OCI-LY3 (cell line): ENCODE measurements at regions not wholly inside any gene's neighbourhood (a gene's known extent, or its start where the extent isn't known, plus 50 kb on each side); places are given as distances from the start of the nearest gene placed in this dataset.

ENCODE experiments used
- H2AFZ ChIP-seq: fragments of 200-600, 300-600 bp; shearing (Covaris generic); 2 replicates; pipeline ENCODE4 v1.6.0; 2014; ENCODE audit warnings: antibody characterized with exemption, low read depth, low read length
- H3K27ac ChIP-seq: fragments of 200-600, 300-600 bp; sonication (generic); 2 replicates; pipeline ENCODE4 v1.5.1; 2014; ENCODE audit warnings: mild to moderate bottlenecking, low read length, moderate library complexity, mixed read lengths
- H3K27me3 ChIP-seq: fragments of 200-600, 300-600 bp; sonication (generic); 2 replicates; pipeline ENCODE4 v1.6.1; 2014; ENCODE audit warnings: low read depth, low read length, mixed read lengths
- H3K36me3 ChIP-seq: fragments of 200-600, 300-600 bp; sonication (generic); replicated peaks from 2 replicates; pipeline ENCODE3; 2014; ENCODE audit warnings: low read depth, low read length, mixed read lengths
- H3K4me1 ChIP-seq: fragments of 300-600, 200-600 bp; sonication (generic); 2 replicates; pipeline ENCODE4 v1.6.1; 2014; ENCODE audit warnings: low read length, mixed read lengths
- H3K4me2 ChIP-seq: fragments of 200-600, 300-600 bp; sonication (generic); 2 replicates; pipeline ENCODE4 v1.6.1; 2014; ENCODE audit warnings: low read length, mixed read lengths
- H3K4me3 ChIP-seq: fragments of 300-600, 200-600 bp; sonication (generic); 2 replicates; pipeline ENCODE4 v1.5.1; 2014; ENCODE audit warnings: antibody characterized with exemption, mild to moderate bottlenecking, low read length, moderate library complexity
- H3K79me2 ChIP-seq: fragments of 300-600, 200-600 bp; shearing (Covaris generic); 2 replicates; pipeline ENCODE4 v1.6.1; 2014; ENCODE audit warnings: mild to moderate bottlenecking, low read length, mixed read lengths
- H3K9ac ChIP-seq: fragments of 300-600, 200-600 bp; shearing (Covaris generic); 2 replicates; pipeline ENCODE4 v1.6.0; 2014; ENCODE audit warnings: mild to moderate bottlenecking, low read length, moderate library complexity
- H3K9me3 ChIP-seq: fragments of 200-600, 300-600 bp; shearing (Covaris generic); 2 replicates; pipeline ENCODE4 v1.6.1; 2014; ENCODE audit warnings: low read length, mixed read lengths; ENCODE audit not compliant: insufficient read depth
- H4K20me1 ChIP-seq: fragments of 200-600, 300-600 bp; sonication (generic); 2 replicates; pipeline ENCODE4 v1.6.1; 2016; ENCODE audit warnings: low read length, mixed read lengths; ENCODE audit not compliant: insufficient read depth
- EZH2phosphoT487 ChIP-seq: fragments of 200-600 bp; shearing (Covaris generic); IDR thresholded peaks from 2 replicates; pipeline ENCODE4 v1.6.1; 2018; ENCODE audit warnings: antibody characterized with exemption, mixed run types, low read depth
- TF ChIP-seq, protein P1 (sequence below): fragments of 200-600, 300-600 bp; sonication (generic); IDR thresholded peaks from 2 replicates; pipeline ENCODE4 v1.5.1; 2014; ENCODE audit warnings: antibody characterized with exemption, low read length, low read depth

DNA sequence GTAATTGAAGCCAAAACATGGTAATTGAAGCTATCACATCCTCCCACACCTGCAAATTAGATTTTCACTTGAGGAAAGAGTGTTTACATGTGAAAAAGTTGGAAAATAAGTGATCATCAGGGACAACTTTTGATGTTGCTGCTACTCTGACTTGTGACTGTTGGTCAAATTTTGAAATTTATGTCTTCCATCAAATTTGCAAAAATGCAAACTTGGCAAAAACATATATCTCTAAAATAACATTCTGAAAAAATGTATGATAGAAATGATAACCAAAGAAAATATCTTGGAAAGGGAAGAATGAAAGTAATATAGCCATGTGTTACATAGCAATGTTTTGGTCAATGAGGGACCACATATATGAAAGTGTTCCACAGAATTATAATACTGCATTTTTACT lies 703.9 kb upstream of the SEMA6D start:
- H3K4me1 ChIP-seq = no peaks in the 10 kb centered on the region
- no peak overlapping the region for H3K27ac ChIP-seq
- H3K27me3 ChIP-seq = no peaks in the 10 kb centered on the region
- no peaks in the 10 kb centered on the region for H4K20me1 ChIP-seq
- no peak overlapping the region for H3K9ac ChIP-seq
- H3K36me3 ChIP-seq = no peaks in the 10 kb centered on the region
- no peak overlapping the region for H3K4me3 ChIP-seq
- H3K4me2 ChIP-seq = no peak overlapping the region
- H3K79me2 ChIP-seq = no peaks in the 10 kb centered on the region
- no peaks in the 10 kb centered on the region for H3K9me3 ChIP-seq
- TF ChIP-seq, protein P1, sequence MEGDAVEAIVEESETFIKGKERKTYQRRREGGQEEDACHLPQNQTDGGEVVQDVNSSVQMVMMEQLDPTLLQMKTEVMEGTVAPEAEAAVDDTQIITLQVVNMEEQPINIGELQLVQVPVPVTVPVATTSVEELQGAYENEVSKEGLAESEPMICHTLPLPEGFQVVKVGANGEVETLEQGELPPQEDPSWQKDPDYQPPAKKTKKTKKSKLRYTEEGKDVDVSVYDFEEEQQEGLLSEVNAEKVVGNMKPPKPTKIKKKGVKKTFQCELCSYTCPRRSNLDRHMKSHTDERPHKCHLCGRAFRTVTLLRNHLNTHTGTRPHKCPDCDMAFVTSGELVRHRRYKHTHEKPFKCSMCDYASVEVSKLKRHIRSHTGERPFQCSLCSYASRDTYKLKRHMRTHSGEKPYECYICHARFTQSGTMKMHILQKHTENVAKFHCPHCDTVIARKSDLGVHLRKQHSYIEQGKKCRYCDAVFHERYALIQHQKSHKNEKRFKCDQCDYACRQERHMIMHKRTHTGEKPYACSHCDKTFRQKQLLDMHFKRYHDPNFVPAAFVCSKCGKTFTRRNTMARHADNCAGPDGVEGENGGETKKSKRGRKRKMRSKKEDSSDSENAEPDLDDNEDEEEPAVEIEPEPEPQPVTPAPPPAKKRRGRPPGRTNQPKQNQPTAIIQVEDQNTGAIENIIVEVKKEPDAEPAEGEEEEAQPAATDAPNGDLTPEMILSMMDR = no peak
- TF ChIP-seq EZH2phosphoT487 = no peak
- H2AFZ ChIP-seq = no peak overlapping the region

DNA sequence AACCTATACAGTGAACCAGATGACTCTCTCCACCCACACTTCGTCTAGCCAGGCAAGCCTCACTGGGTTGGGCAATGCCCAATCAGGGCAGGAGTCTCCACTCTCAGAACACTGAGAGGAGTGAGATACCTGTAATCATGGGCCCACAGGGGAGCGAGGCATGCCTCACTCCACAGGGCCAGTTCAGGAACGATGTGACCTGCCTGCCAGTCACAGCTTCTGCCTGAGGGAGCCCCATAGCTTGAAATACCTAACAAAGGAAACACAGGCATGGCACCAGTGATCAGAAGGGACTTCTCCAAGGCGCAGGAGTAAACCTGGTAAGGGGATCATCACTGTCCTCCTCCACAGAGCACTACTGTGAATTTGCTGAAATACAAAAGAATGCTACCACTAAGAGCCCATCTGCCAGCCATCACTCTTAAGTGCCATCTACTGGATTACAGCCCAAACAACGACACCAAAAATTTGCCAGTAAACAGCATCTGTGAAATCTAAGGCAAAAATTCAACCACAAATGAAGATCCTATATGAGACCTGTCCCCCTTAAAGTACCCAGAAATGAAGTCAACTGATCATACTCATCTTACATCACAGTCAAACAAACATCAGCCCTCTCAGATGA lies 689.9 kb upstream of the SEMA6D start:
- no peak overlapping the region for H3K9ac ChIP-seq
- H3K4me2 ChIP-seq = no peak overlapping the region
- no peak overlapping the region for H3K27ac ChIP-seq
- no peaks in the 10 kb centered on the region for H3K9me3 ChIP-seq
- no peak for TF ChIP-seq EZH2phosphoT487
- TF ChIP-seq, protein P1 = no peak
- no peaks in the 10 kb centered on the region for H4K20me1 ChIP-seq
- no peak overlapping the region for H3K4me3 ChIP-seq
- no peak overlapping the region for H2AFZ ChIP-seq
- H3K27me3 ChIP-seq = no peaks in the 10 kb centered on the region
- H3K79me2 ChIP-seq = no peaks in the 10 kb centered on the region
- H3K4me1 ChIP-seq = no peaks in the 10 kb centered on the region
- H3K36me3 ChIP-seq = no peaks in the 10 kb centered on the region

DNA sequence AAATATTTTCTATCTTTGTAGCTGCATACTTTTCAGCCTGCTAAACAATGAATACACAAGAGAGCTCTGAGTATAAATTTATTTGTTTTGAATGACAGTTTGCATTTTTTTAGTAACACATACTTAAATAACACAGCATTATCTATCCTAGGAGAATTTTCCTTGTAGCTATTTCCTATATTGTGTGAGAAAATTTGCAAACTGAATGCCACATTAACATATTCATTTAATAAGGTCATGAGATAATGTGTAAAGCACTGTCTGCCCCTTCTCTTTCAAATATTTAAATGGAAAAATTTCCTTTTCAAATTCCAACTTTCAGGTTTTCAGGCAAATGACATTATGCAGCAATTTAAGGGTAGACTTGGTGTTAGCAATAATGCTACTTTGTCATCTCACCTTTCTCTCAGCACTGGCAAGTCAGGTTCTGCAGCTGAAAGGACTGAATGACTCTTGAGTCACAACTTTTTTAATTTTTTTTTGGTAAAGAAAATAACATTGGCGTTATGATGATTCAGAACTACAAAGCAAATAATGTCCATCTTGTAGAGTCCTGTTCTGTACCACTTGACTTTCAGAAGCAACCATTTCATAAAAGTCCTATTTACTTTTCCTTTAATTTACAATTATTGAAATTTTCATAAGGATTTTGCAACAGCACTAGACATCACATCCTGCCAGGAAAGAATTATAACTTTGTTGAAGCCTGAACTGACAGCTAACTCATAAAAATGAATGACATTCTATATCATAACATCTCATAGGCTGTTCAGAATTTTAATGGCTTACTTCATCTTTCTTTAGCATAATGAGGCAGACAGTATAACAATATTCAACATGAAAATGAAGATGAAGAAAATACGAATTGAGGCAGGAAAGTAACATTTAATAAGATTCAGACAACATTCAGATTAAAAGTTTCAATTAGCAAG lies 681.6 kb upstream of the SEMA6D start:
- no peaks in the 10 kb centered on the region for H3K9me3 ChIP-seq
- H4K20me1 ChIP-seq = no peaks in the 10 kb centered on the region
- H3K27ac ChIP-seq = no peak overlapping the region
- H3K36me3 ChIP-seq = no peaks in the 10 kb centered on the region
- H3K4me2 ChIP-seq = no peak overlapping the region
- H3K79me2 ChIP-seq = no peaks in the 10 kb centered on the region
- TF ChIP-seq, protein P1 = no peak
- no peak for TF ChIP-seq EZH2phosphoT487
- H2AFZ ChIP-seq = no peak overlapping the region
- no peaks in the 10 kb centered on the region for H3K27me3 ChIP-seq
- H3K4me1 ChIP-seq = no peaks in the 10 kb centered on the region
- H3K4me3 ChIP-seq = no peak overlapping the region
- no peak overlapping the region for H3K9ac ChIP-seq

DNA sequence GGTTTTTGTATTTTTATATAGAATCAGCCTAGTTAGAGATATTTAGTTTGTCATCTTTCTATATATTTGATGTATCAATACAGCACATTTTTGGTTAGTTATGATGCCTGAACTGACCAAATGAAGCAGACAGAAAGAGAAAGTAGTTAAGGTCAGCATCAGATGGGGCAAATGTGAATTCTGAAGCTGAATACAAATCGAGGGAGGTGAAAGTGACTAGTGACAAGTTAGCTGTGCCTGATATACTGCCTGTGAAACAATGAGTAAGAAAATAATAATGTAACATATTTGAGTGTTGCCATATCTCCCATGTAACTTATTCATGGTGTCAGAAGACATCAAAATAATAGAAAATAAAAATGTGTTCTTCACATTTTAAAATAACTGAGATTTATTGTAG lies 680.3 kb upstream of the SEMA6D start:
- Histone ChIP-seq H3K4me1 (no peaks in the 10 kb centered on the region), H3K4me3 (no peak overlapping the region), H4K20me1 (no peaks in the 10 kb centered on the region), H3K9me3 (no peaks in the 10 kb centered on the region), H3K27me3 (no peaks in the 10 kb centered on the region), H3K36me3 (no peaks in the 10 kb centered on the region), H3K79me2 (no peaks in the 10 kb centered on the region), H3K4me2 (no peak overlapping the region), H3K27ac (no peak overlapping the region), H2AFZ (no peak overlapping the region), H3K9ac (no peak overlapping the region)
- TF ChIP-seq, protein P1 = no peak
- no peak for TF ChIP-seq EZH2phosphoT487
